OCI-LY3 (cell line): ENCODE measurements at regions not wholly inside any gene's neighbourhood (a gene's known extent, or its start where the extent isn't known, plus 50 kb on each side); places are given as distances from the start of the nearest gene placed in this dataset.

Experiments
- CTCF ChIP-seq: fragments of 200-600, 300-600 bp; sonication (generic); IDR thresholded peaks from 2 replicates; pipeline ENCODE4 v1.5.1; 2014; ENCODE audit warnings: antibody characterized with exemption, low read length, low read depth
- EZH2phosphoT487 ChIP-seq: fragments of 200-600 bp; shearing (Covaris generic); IDR thresholded peaks from 2 replicates; pipeline ENCODE4 v1.6.1; 2018; ENCODE audit warnings: antibody characterized with exemption, mixed run types, low read depth

DNA sequence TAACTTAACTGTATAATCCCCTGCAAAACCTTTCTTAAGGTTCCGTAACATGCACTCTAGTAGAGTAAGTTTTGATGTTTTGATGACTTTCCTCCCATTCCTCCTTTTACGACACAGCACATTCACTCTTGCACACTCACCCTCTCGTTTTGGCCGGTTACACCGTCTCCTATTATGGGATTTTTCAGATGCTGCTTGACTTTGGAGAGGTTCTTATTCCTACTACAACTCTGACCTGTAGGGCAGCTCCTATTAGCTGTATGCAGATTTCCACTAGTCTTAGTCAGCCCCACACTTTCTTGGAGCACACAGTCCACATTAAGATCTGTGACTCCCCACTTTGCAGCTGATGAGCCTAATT is 223.7 kb upstream of the SYNCRIP start:
- TF ChIP-seq EZH2phosphoT487 = no peak
- no peak for TF ChIP-seq CTCF
